HG02970 (cell line): ENCODE measurements at regions not wholly inside any gene's neighbourhood (a gene's known extent, or its start where the extent isn't known, plus 50 kb on each side); places are given as distances from the start of the nearest gene placed in this dataset.
"Not testable (repeated sequence)": the region's sequence is repeated elsewhere in the genome, so short reads cannot be mapped to it uniquely, and the experiment has no call there.

Experiments
- ATAC-seq: cut with Tn5 transposase; IDR thresholded peaks from one replicate; pipeline ENCODE4 v1.9.1; 2021; ENCODE audit warnings: mild to moderate bottlenecking, moderate library complexity, moderate number of reproducible peaks; ENCODE audit not compliant: unreplicated experiment, low FRiP score

DNA sequence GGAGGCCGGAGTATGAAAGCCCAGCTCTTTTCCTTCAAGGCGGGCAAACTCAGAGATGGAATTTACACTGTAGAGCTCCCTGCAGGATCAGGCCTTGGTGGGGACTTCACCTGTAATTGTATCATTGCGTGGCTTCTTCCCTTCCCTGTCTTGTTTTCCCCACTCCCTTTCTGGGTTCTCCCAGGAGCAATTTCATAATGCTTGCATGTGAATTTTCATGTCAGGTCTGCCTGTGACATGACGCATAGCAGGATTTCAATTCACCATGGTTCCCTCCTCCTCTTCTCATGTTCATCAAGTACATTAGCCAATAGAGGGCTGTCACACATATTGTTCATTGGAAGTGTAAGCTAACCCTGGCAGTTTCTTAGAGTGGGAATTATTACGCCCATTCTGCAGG is 197.7 kb downstream of the RPS24 start:
- ATAC-seq: no peak

- ATAC-seq: no peak
These were observed 198.3 kb downstream of the RPS24 start for GRCh38 chr10:78231939-78232338.

GRCh38 chr10:78236416-78237015 is 202.9 kb downstream of the RPS24 start:
- ATAC-seq: no peak

- not testable (repeated sequence) for ATAC-seq
These were observed 204.3 kb downstream of the RPS24 start for GRCh38 chr10:78237951-78238350.

DNA sequence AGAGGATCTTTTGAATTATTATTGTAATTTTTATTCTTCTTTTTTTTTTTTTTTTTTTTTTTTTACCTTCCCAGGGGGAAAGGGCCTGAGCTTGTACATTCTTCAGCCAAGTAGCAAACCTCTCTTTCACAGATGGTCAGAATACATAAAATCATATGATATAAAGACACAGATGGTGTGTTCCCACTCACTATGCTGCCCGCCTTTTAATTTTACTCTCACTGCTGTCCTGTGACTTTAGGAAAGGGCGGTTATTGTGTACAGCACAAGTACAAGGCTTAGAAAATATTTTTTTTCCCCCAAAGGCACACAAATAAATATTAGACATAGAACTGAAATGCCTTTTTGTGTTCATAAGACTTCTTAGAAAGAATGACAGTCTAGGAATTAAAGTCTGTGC is 213.6 kb downstream of the RPS24 start:
- no peak for ATAC-seq

DNA sequence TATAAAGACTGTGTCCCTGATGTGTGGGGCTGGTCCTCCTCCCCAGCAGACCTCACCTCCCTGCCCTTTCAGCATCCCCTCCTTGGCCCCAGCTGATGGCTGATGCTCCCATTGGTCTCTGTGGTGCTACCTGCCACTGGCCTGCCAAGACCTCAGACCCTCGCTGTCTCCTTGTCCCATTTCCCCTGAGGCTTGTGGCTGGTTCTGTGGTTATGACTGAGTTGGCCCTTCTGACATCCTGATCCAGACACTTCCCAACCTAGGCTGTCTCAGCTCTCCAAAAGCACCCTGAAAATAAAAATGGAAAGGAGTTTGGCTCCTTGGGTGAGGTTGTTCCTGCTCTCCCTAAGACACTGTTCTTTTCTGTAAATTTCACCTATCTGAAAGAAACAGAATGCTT is 214.2 kb downstream of the RPS24 start:
- ATAC-seq: no peak

- no peak for ATAC-seq
These were observed 215.2 kb downstream of the RPS24 start for GRCh38 chr10:78248651-78249464.

GRCh38 chr10:78249690-78250089 is 216.0 kb downstream of the RPS24 start:
- ATAC-seq: no peak

GRCh38 chr10:78250313-78251015 is 216.8 kb downstream of the RPS24 start:
- ATAC-seq: no peak

DNA sequence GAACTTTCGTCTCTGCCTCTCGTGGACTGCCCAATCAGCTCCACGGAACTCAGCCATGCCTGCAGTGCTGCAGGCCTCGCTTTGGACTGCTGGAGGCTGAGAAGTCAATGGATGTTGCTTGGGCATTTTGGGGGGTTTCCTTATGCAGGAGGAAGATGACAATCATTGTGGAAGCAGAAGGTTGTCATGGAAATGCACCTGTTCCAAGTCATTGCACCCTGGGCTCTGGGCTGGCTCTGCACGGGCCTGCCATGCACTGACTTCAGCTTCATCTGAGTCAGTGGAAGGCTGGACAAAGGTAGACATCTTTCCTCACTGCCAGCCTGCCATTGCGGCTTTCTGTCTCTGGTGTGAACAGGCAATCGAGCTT is 217.3 kb downstream of the RPS24 start:
- no peak for ATAC-seq

- no peak for ATAC-seq
These were observed 218.6 kb downstream of the RPS24 start for GRCh38 chr10:78252286-78252685.

- ATAC-seq: no peak
These were observed 219.6 kb downstream of the RPS24 start for GRCh38 chr10:78253063-78253853.

DNA sequence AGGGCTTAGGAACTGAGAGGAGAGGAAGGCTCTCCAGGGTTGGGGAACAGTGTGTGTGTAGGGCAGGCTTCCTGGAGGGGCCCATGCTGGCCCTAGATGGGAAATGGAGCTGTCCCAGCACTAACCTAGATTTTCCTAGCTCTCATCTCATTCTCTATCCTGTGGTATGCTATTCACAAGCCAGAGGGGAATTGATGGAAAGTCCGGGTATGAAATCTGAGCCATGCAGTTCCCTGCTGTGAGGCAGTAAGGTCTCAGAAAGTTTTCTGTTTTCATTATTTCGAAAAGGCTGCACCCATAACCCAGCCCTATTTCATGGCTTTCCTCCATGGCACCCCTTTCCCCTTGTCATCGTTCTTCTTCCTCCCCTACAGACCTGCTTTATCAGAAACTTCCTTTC is 220.3 kb downstream of the RPS24 start:
- ATAC-seq: no peak

- no peak for ATAC-seq
These were observed 221.6 kb downstream of the RPS24 start for GRCh38 chr10:78255214-78255613.

- ATAC-seq: no peak
These were observed 222.4 kb downstream of the RPS24 start for GRCh38 chr10:78255796-78256638.

GRCh38 chr10:78258323-78259030 is 224.8 kb downstream of the RPS24 start:
- ATAC-seq: no peak

DNA sequence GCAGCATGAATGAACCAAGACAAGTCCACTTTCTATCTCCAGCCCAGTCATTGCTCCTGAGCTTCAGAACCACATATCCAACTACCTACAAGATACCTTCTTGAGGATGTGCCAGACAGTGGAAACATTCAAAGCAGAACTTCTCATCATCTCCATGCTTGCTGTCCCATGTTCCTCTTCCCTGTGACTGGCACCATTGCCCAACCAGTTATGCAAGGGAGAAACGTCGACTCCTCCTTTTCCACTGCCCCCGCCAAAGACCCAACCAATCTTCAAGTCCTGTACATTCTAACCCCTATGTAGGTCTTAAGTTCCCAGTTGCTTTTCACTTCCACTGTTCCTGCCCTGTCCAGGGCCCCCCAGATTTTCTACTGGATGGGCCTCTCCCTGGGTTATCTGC is 225.7 kb downstream of the RPS24 start:
- no peak for ATAC-seq

DNA sequence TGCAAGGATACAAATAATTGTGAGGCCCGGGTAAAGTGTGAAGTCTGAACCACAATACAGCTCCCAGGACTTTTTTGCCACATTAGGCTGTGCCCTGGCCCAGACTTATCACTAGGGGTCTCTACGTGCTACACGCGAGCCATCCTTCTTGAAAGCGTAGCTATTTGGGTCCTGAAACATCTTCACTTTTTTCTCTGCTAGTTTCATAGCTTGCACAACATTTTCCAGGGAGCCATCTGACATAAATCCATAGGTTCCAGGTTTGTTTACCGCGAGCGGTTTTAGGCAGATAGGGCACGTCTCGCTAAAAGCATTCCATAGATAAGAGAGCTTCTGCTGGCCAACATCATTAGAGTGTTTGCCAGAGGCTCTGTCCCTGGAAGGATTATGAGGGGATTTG is 226.5 kb downstream of the RPS24 start:
- no peak for ATAC-seq

DNA sequence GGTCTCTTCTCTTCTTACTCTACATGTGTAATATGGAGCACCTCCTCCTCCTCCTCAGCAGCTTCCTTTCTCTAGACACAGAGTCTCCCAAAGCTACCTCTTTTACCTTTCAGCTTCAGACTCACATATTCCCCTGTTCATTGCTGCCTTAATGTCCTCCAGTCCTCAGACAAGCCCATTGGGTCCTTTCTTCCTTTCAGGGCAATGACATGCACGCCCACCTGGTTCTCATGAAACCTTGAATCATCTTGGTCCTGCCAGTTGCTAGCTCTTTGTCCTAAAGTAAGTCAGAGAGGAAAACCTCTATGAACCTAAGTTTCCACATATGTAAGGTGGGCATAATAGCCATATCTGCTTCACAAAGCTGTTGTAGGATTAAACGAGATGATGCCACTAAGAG is 227.0 kb downstream of the RPS24 start:
- no peak for ATAC-seq
